Astrocyte (in vitro differentiated cells and primary cell): ENCODE measurements at regions not wholly inside any gene's neighbourhood (a gene's known extent, or its start where the extent isn't known, plus 50 kb on each side); places are given as distances from the start of the nearest gene placed in this dataset.

Experiments used
- CTCF ChIP-seq: IDR thresholded peaks from 2 replicates; pipeline ENCODE4 v1.5.1; 2011; ENCODE audit warnings: low read depth, mild to moderate bottlenecking, inconsistent platforms, low read length, moderate library complexity; ENCODE audit not compliant: insufficient read depth
- EZH2 ChIP-seq: IDR thresholded peaks from 2 replicates; pipeline ENCODE4 v1.6.1; 2012; ENCODE audit warnings: mild to moderate bottlenecking, low read length, inconsistent platforms; ENCODE audit not compliant: insufficient read depth

DNA sequence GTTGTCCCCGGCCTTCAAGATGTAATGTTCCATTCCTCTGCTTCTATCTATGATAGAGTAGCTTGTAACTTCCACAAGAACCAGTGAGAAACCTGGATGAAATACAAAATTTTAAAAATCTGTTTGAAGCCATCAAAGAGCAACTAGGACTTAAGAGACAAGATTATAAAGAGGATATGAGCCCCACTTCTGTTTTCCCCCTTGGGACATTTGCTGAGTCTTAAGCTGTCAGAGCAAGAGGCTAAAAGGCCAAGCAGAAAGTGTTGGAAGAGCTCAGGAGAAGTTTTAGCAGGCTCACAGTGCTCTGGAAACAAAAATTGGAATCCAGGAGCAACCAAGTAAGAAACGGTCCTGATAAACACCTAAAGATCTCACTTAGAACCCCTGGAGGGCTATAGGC is 76.1 kb downstream of the ADRB2 start:
- TF ChIP-seq CTCF (no peak), EZH2 (no peak)
